ENCODE measurements at regions not wholly inside any gene's neighbourhood (a gene's known extent, or its start where the extent isn't known, plus 50 kb on each side); places are given as distances from the start of the nearest gene placed in this dataset.

DNA sequence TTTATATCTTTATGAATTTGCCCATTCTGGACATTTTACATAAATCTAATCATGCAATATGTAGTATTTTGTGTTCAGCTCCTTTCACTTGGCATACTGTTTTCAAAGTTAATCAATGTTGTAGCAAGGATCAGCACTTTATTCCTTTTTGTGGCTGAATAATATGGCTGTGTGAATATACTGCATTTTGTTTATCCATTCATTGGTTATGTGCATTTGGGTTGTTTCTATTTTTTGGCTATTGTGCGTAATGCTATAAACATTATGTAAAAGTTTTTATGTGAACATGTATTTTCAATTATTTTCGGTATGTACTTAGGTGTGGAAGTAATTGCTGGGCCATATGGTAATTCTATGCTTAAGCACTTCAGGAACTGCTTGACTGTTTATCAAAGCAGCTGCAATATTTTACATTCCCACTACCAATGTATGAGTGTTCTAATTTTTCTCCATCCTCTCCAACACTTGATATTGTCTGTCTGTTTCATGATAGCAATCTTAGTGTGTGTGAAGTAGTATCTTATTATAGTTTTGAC is 101.3 kb upstream of the P2RY1 start:
- TF ChIP-seq, protein P1, sequence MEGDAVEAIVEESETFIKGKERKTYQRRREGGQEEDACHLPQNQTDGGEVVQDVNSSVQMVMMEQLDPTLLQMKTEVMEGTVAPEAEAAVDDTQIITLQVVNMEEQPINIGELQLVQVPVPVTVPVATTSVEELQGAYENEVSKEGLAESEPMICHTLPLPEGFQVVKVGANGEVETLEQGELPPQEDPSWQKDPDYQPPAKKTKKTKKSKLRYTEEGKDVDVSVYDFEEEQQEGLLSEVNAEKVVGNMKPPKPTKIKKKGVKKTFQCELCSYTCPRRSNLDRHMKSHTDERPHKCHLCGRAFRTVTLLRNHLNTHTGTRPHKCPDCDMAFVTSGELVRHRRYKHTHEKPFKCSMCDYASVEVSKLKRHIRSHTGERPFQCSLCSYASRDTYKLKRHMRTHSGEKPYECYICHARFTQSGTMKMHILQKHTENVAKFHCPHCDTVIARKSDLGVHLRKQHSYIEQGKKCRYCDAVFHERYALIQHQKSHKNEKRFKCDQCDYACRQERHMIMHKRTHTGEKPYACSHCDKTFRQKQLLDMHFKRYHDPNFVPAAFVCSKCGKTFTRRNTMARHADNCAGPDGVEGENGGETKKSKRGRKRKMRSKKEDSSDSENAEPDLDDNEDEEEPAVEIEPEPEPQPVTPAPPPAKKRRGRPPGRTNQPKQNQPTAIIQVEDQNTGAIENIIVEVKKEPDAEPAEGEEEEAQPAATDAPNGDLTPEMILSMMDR (IDR thresholded peaks at IDR 0.05): no peak
- TF ChIP-seq POLR2A (IDR thresholded peaks at IDR 0.05): no peak

Data from uterus (tissue), 2 donors.